ENCODE measurements at regions not wholly inside any gene's neighbourhood (a gene's known extent, or its start where the extent isn't known, plus 50 kb on each side); places are given as distances from the start of the nearest gene placed in this dataset.

GRCh38 chr6:149213829-149214228, 103.7 kb upstream of the TAB2 start:
- Histone ChIP-seq H3K9ac (no peak overlapping the region), H4K20me1 (ENCODE audit: insufficient read depth) (no peaks in the 10 kb centered on the region), H3K79me2 (ENCODE audit: insufficient read depth, low read depth) (no peaks in the 10 kb centered on the region), H3K4me1 (ENCODE audit: low read depth, poor library complexity, severe bottlenecking) (no peaks in the 10 kb centered on the region), H2AFZ (ENCODE audit: low read depth) (no peak overlapping the region), H3K4me2 (no peak overlapping the region), H3K36me3 (ENCODE audit: insufficient read depth) (no peaks in the 10 kb centered on the region), H3K4me3 (IDR thresholded peaks at IDR 0.05; ENCODE audit: insufficient read depth, low read depth, low read length) (no peak overlapping the region), H3K27me3 (ENCODE audit: insufficient read depth, low read depth) (no peaks in the 10 kb centered on the region), H3K27ac (no peak overlapping the region)
- TF ChIP-seq, protein P1, sequence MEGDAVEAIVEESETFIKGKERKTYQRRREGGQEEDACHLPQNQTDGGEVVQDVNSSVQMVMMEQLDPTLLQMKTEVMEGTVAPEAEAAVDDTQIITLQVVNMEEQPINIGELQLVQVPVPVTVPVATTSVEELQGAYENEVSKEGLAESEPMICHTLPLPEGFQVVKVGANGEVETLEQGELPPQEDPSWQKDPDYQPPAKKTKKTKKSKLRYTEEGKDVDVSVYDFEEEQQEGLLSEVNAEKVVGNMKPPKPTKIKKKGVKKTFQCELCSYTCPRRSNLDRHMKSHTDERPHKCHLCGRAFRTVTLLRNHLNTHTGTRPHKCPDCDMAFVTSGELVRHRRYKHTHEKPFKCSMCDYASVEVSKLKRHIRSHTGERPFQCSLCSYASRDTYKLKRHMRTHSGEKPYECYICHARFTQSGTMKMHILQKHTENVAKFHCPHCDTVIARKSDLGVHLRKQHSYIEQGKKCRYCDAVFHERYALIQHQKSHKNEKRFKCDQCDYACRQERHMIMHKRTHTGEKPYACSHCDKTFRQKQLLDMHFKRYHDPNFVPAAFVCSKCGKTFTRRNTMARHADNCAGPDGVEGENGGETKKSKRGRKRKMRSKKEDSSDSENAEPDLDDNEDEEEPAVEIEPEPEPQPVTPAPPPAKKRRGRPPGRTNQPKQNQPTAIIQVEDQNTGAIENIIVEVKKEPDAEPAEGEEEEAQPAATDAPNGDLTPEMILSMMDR (conservative IDR thresholded peaks at IDR 0.05; ENCODE audit: low read depth, low read length): no peak

DNA sequence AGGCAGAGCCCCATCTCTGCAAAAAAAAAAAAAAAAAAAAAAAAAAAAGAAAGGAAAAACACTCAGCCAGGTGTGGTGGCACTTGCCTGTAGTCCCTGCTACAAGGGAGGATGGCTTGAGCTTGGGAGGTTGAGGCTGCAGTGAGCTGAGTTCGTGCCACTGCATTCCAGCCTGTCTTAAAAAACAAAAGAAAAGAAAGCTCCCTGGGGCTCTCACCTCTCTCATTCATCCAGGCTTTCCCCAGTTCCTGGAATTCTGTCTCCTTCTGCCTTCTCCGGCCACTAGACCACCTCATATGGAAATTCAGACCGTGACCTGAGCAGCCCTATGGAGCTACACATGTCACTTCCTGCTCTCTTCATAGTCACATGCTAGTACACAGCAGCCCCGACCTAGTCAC, 101.1 kb upstream of the TAB2 start:
- TF ChIP-seq, protein P1 (conservative IDR thresholded peaks at IDR 0.05; ENCODE audit: low read depth, low read length): no peak
- H3K4me2 ChIP-seq: no peak overlapping the region
- H3K79me2 ChIP-seq (ENCODE audit: insufficient read depth, low read depth): no peaks in the 10 kb centered on the region
- no peak overlapping the region for H2AFZ ChIP-seq (ENCODE audit: low read depth)
- no peaks in the 10 kb centered on the region for H3K4me1 ChIP-seq (ENCODE audit: low read depth, poor library complexity, severe bottlenecking)
- no peak overlapping the region for H3K9ac ChIP-seq
- H3K27me3 ChIP-seq (ENCODE audit: insufficient read depth, low read depth): no peaks in the 10 kb centered on the region
- H4K20me1 ChIP-seq (ENCODE audit: insufficient read depth): no peaks in the 10 kb centered on the region
- H3K36me3 ChIP-seq (ENCODE audit: insufficient read depth): no peaks in the 10 kb centered on the region
- H3K27ac ChIP-seq: no peak overlapping the region
- no peak overlapping the region for H3K4me3 ChIP-seq (IDR thresholded peaks at IDR 0.05; ENCODE audit: insufficient read depth, low read depth, low read length)

DNA sequence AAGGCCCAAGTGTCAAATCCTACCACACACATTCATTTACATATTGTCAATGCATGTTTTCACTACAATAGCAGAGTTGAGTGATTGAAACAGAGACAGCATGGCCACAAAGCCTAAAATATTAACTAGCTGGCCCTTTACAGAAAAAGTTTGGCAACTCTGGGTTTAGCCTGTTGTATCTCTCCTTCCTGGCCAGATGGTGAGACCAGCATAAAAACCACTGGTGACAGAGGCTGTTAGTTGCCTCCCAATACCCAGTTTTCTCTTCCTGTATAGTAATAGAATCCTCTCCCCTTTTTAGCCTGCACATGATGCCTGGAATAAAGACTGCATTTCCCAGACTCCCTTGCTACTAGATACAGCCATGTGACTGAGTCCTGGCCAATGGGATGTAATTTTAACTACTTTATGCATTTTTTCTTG, 100.0 kb upstream of the TAB2 start:
- Histone ChIP-seq H3K9ac (no peak overlapping the region), H3K4me3 (IDR thresholded peaks at IDR 0.05; ENCODE audit: insufficient read depth, low read depth, low read length) (no peak overlapping the region), H2AFZ (ENCODE audit: low read depth) (no peak overlapping the region), H3K27ac (no peak overlapping the region), H3K36me3 (ENCODE audit: insufficient read depth) (no peaks in the 10 kb centered on the region), H4K20me1 (ENCODE audit: insufficient read depth) (no peaks in the 10 kb centered on the region), H3K4me1 (ENCODE audit: low read depth, poor library complexity, severe bottlenecking) (no peaks in the 10 kb centered on the region), H3K27me3 (ENCODE audit: insufficient read depth, low read depth) (no peaks in the 10 kb centered on the region), H3K4me2 (no peak overlapping the region), H3K79me2 (ENCODE audit: insufficient read depth, low read depth) (no peaks in the 10 kb centered on the region)
- TF ChIP-seq, protein P1 (conservative IDR thresholded peaks at IDR 0.05; ENCODE audit: low read depth, low read length): no peak

GRCh38 chr6:149218471-149218870, 99.0 kb upstream of the TAB2 start:
- Histone ChIP-seq H3K79me2 (ENCODE audit: insufficient read depth, low read depth) (no peaks in the 10 kb centered on the region), H2AFZ (ENCODE audit: low read depth) (no peak overlapping the region), H3K27me3 (ENCODE audit: insufficient read depth, low read depth) (no peaks in the 10 kb centered on the region), H3K36me3 (ENCODE audit: insufficient read depth) (no peaks in the 10 kb centered on the region), H3K4me3 (IDR thresholded peaks at IDR 0.05; ENCODE audit: insufficient read depth, low read depth, low read length) (no peak overlapping the region), H3K9ac (no peak overlapping the region), H3K4me2 (no peak overlapping the region), H3K27ac (no peak overlapping the region), H3K4me1 (ENCODE audit: low read depth, poor library complexity, severe bottlenecking) (no peaks in the 10 kb centered on the region), H4K20me1 (ENCODE audit: insufficient read depth) (no peaks in the 10 kb centered on the region)
- TF ChIP-seq, protein P1 (conservative IDR thresholded peaks at IDR 0.05; ENCODE audit: low read depth, low read length): no peak
